Peyer's patch (tissue), 4 donors: ENCODE measurements at regions not wholly inside any gene's neighbourhood (a gene's known extent, or its start where the extent isn't known, plus 50 kb on each side); places are given as distances from the start of the nearest gene placed in this dataset.

Source experiments
- DNase-seq, 3 donors: peaks; one replicate each; pipeline ENCODE4 v3.0.0-alpha.2; 2017 to 2019
- H3K27ac ChIP-seq, 4 donors: fragments of 200-600 bp; sonication (generic); one replicate each; pipeline ENCODE4 v1.5.1; 2016 to 2019
- H3K27me3 ChIP-seq, 2 donors: fragments of 200-600 bp; sonication (generic); one replicate each; pipeline ENCODE4 v1.5.1; 2019
- H3K36me3 ChIP-seq, 3 donors: fragments of 200-600 bp; sonication (generic); one replicate each; pipeline ENCODE4 v1.5.1; 2016 to 2019
- H3K4me1 ChIP-seq, 4 donors: fragments of 200-600 bp; sonication (generic); one replicate each; pipeline ENCODE4 v1.5.1; 2016 to 2019
- H3K4me3 ChIP-seq, 4 donors: fragments of 200-600 bp; sonication (generic); 1 replicate in 3 of 4; 2 replicates in 1 of 4; pipeline ENCODE4 v1.5.1; 2016 to 2019; ENCODE audit warnings: mild to moderate bottlenecking in 1 of 4
- H3K9me3 ChIP-seq, 4 donors: fragments of 200-600 bp; sonication (generic); one replicate each; pipeline ENCODE4 v1.5.1; 2016 to 2019; ENCODE audit warnings: mild to moderate bottlenecking in 1 of 4
- CTCF ChIP-seq, 6 experiments: fragments of 450-650 bp in 4 of 6; fragments of 200-600 bp in 2 of 6; sonication (generic) in 1 of 6; IDR thresholded peaks; one replicate each; pipeline ENCODE4 v1.5.1; 2017 to 2019; ENCODE audit warnings: antibody characterized with exemption in 6 of 6, mild to moderate bottlenecking in 3 of 6, moderate library complexity in 1 of 6
- POLR2A ChIP-seq, 2 donors: fragments of 450-650 bp; IDR thresholded peaks; one replicate each; pipeline ENCODE4 v1.5.1; 2017; ENCODE audit warnings: antibody characterized with exemption in 2 of 2, mild to moderate bottlenecking in 2 of 2, moderate library complexity in 2 of 2

GRCh38 chr10:111142092-111142768 is 65.4 kb downstream of the ADRA2A start:
- DNase-seq = no peak
- H3K4me3 ChIP-seq = no peak overlapping the region

GRCh38 chr10:111146025-111146640 is 69.3 kb downstream of the ADRA2A start:
- Histone ChIP-seq H3K27ac (no peak overlapping the region), H3K27me3 (no peaks in the 10 kb centered on the region), H3K4me1 (no peaks in the 10 kb centered on the region), H3K9me3 (no peaks in the 10 kb centered on the region), H3K36me3 (no peaks in the 10 kb centered on the region), H3K4me3 (no peak overlapping the region)
- TF ChIP-seq POLR2A (IDR thresholded peaks at IDR 0.05) (no peak), CTCF (IDR thresholded peaks at IDR 0.05) (no peak)
- DNase-seq = no peak

More at GRCh38 chr10:111142092-111142768, 65.4 kb downstream of the ADRA2A start:
- Histone ChIP-seq H3K4me1 (no peaks in the 10 kb centered on the region), H3K9me3 (no peaks in the 10 kb centered on the region), H3K27ac (no peak overlapping the region), H3K36me3 (no peaks in the 10 kb centered on the region), H3K27me3 (no peaks in the 10 kb centered on the region)
- TF ChIP-seq POLR2A (IDR thresholded peaks at IDR 0.05) (no peak), CTCF (IDR thresholded peaks at IDR 0.05) (no peak)

GRCh38 chr10:111148025-111148424 is 71.2 kb downstream of the ADRA2A start:
- H3K9me3 ChIP-seq = no peaks in the 10 kb centered on the region
- no peaks in the 10 kb centered on the region for H3K4me1 ChIP-seq
- no peak overlapping the region for H3K27ac ChIP-seq
- no peak overlapping the region for H3K4me3 ChIP-seq
- H3K27me3 ChIP-seq = no peaks in the 10 kb centered on the region
- no peak for DNase-seq
- TF ChIP-seq POLR2A (IDR thresholded peaks at IDR 0.05) (no peak), CTCF (IDR thresholded peaks at IDR 0.05) (no peak)
- no peaks in the 10 kb centered on the region for H3K36me3 ChIP-seq

GRCh38 chr10:111148440-111148839 is 71.6 kb downstream of the ADRA2A start:
- Histone ChIP-seq H3K9me3 (no peaks in the 10 kb centered on the region), H3K4me1 (no peaks in the 10 kb centered on the region), H3K36me3 (no peaks in the 10 kb centered on the region), H3K4me3 (no peak overlapping the region), H3K27me3 (no peaks in the 10 kb centered on the region), H3K27ac (no peak overlapping the region)
- TF ChIP-seq POLR2A (IDR thresholded peaks at IDR 0.05) = no peak
- TF ChIP-seq CTCF (IDR thresholded peaks at IDR 0.05) = no peak
- DNase-seq = no peak

GRCh38 chr10:111150691-111151090 is 73.9 kb downstream of the ADRA2A start:
- TF ChIP-seq POLR2A (IDR thresholded peaks at IDR 0.05) (no peak), CTCF (IDR thresholded peaks at IDR 0.05) (no peak)
- H3K27ac ChIP-seq = no peak overlapping the region
- no peaks in the 10 kb centered on the region for H3K27me3 ChIP-seq
- DNase-seq = no peak
- no peaks in the 10 kb centered on the region for H3K4me1 ChIP-seq
- H3K4me3 ChIP-seq = no peak overlapping the region
- no peaks in the 10 kb centered on the region for H3K36me3 ChIP-seq
- no peaks in the 10 kb centered on the region for H3K9me3 ChIP-seq
